Loucy (cell line): ENCODE measurements at regions not wholly inside any gene's neighbourhood (a gene's known extent, or its start where the extent isn't known, plus 50 kb on each side); places are given as distances from the start of the nearest gene placed in this dataset.

Source experiments
- EZH2phosphoT487 ChIP-seq: fragments of 200-600 bp; IDR thresholded peaks from 2 replicates; pipeline ENCODE4 v1.6.1; 2018; ENCODE audit warnings: antibody characterized with exemption, mild to moderate bottlenecking, moderate library complexity, borderline replicate concordance
- TF ChIP-seq, protein P1 (sequence below): fragments of 200-600 bp; sonication (generic); conservative IDR thresholded peaks from 2 replicates; pipeline ENCODE4 v1.5.1; 2014; ENCODE audit warnings: mild to moderate bottlenecking, antibody characterized with exemption, low read length

DNA sequence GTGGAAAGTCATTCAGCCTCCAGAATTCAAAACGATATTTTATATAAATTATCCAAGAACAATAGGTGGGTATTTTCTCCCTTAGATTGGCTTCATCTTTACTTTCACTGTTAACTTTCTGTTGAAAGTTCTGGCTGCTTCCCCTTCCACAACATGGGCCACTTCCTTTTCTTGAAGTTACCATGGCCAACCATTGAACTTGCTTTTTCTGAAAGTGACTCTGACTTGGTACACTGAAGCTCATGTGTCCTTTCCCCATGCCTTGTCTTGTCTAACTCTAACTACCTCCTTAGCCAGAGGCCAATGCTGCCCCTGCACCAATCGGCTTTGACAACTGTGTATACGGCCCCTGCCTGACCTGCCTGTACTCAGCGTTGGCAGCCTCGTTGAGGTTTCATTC, 225.2 kb downstream of the FAT3 start:
- TF ChIP-seq, protein P1, sequence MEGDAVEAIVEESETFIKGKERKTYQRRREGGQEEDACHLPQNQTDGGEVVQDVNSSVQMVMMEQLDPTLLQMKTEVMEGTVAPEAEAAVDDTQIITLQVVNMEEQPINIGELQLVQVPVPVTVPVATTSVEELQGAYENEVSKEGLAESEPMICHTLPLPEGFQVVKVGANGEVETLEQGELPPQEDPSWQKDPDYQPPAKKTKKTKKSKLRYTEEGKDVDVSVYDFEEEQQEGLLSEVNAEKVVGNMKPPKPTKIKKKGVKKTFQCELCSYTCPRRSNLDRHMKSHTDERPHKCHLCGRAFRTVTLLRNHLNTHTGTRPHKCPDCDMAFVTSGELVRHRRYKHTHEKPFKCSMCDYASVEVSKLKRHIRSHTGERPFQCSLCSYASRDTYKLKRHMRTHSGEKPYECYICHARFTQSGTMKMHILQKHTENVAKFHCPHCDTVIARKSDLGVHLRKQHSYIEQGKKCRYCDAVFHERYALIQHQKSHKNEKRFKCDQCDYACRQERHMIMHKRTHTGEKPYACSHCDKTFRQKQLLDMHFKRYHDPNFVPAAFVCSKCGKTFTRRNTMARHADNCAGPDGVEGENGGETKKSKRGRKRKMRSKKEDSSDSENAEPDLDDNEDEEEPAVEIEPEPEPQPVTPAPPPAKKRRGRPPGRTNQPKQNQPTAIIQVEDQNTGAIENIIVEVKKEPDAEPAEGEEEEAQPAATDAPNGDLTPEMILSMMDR: no peak
- TF ChIP-seq EZH2phosphoT487: no peak
